B cell (primary cell): ENCODE measurements at regions not wholly inside any gene's neighbourhood (a gene's known extent, or its start where the extent isn't known, plus 50 kb on each side); places are given as distances from the start of the nearest gene placed in this dataset.

Experiments used
- ATAC-seq: fragments of 200-7000 bp; cut with Tn5 transposase; one replicate; pipeline ENCODE4 v1.10.0; 2021; ENCODE audit warnings: low read depth, mild to moderate bottlenecking, moderate number of reproducible peaks, moderate library complexity
- CTCF ChIA-PET: fragments of 350-600 bp; sonication (Branson Sonifier 250); formaldehyde crosslinking; loops from one replicate; lab custom pipeline; 2021; ENCODE audit warnings: antibody characterized with exemption, inconsistent platforms; lab: Charles Lee
- POLR2A ChIA-PET: fragments of 350-600 bp; sonication (Branson Sonifier 250); formaldehyde crosslinking; loops from one replicate; lab custom pipeline; 2021; ENCODE audit warnings: antibody characterized with exemption; lab: Charles Lee
- DNase-seq: peaks from one replicate; pipeline ENCODE4 v3.0.0; 2013
- H2AFZ ChIP-seq: 2 replicates; pipeline ENCODE4 v1.6.1; 2012; ENCODE audit warnings: mild to moderate bottlenecking, low read depth, low read length; ENCODE audit not compliant: insufficient read depth, poor library complexity, severe bottlenecking
- H3K27ac ChIP-seq, 2 donors: 1 replicate in 1 of 2; 2 replicates in 1 of 2; pipeline ENCODE4 v1.5.1; 2012 to 2013; ENCODE audit warnings: low read length in 2 of 2, mild to moderate bottlenecking in 2 of 2, moderate library complexity in 1 of 2
- H3K27me3 ChIP-seq, 4 experiments: fragments of 200-600 bp in 1 of 4; sonication (generic) in 1 of 4; replicated peaks in 1 of 4; 1 replicate in 2 of 4; 2 replicates in 2 of 4; pipeline versions ENCODE4 v1.6.1 to v1.7.0; 2013 to 2016; ENCODE audit warnings: low read length in 3 of 4, mild to moderate bottlenecking in 2 of 4, mixed read lengths in 1 of 4, moderate library complexity in 1 of 4; ENCODE audit not compliant: insufficient read depth in 4 of 4, control insufficient read depth in 3 of 4; ENCODE audit errors: control extremely low read depth in 1 of 4
- H3K36me3 ChIP-seq, 2 experiments: replicated peaks in 1 of 2; 1 replicate in 1 of 2; 2 replicates in 1 of 2; pipeline versions ENCODE4 v1.6.1 to v1.7.1; 2013; ENCODE audit warnings: low read length in 1 of 2; ENCODE audit not compliant: insufficient read depth in 2 of 2, control insufficient read depth in 1 of 2; ENCODE audit errors: control extremely low read depth in 1 of 2, extremely low read depth in 1 of 2
- H3K4me1 ChIP-seq, 2 donors: fragments of 200-600 bp in 1 of 2; sonication (generic) in 1 of 2; 1 replicate in 1 of 2; 2 replicates in 1 of 2; pipeline versions ENCODE4 v1.5.1 to v1.6.1; 2013 to 2017; ENCODE audit warnings: low read length in 2 of 2; ENCODE audit not compliant: control insufficient read depth in 2 of 2, insufficient read depth in 2 of 2
- H3K4me2 ChIP-seq: replicated peaks from 2 replicates; pipeline ENCODE3; 2012; ENCODE audit warnings: mild to moderate bottlenecking, low read depth, low read length; ENCODE audit not compliant: poor library complexity, severe bottlenecking
- H3K4me3 ChIP-seq, 5 experiments: fragments of 200-600 bp in 1 of 5; sonication (generic) in 1 of 5; 1 replicate in 3 of 5; 2 replicates in 2 of 5; pipeline versions ENCODE4 v1.5.1 to v1.7.0; 2011 to 2016; ENCODE audit warnings: low read length in 4 of 5, mild to moderate bottlenecking in 4 of 5, low read depth in 2 of 5, control low read depth in 1 of 5, moderate library complexity in 1 of 5; ENCODE audit not compliant: insufficient read depth in 1 of 5; ENCODE audit errors: control extremely low read depth in 1 of 5, extremely low read depth in 1 of 5
- H3K79me2 ChIP-seq: fragments of 200-600 bp; sonication (generic); one replicate; pipeline ENCODE4 v1.6.0; 2016; ENCODE audit warnings: low read length; ENCODE audit not compliant: control insufficient read depth, insufficient read depth
- H3K9ac ChIP-seq: fragments of 200-600 bp; sonication (generic); 2 replicates; pipeline ENCODE4 v1.6.1; 2017; ENCODE audit warnings: mild to moderate bottlenecking, low read length, moderate library complexity
- H3K9me3 ChIP-seq, 3 donors: one replicate each; pipeline versions ENCODE4 v1.6.1 to v1.7.1; 2013; ENCODE audit warnings: low read length in 2 of 3; ENCODE audit not compliant: control insufficient read depth in 2 of 3, insufficient read depth in 1 of 3; ENCODE audit errors: control extremely low read depth in 1 of 3
- H4K20me1 ChIP-seq: 2 replicates; pipeline ENCODE4 v1.6.0; 2012; ENCODE audit warnings: mild to moderate bottlenecking, low read length; ENCODE audit not compliant: insufficient read depth, control insufficient read depth, poor library complexity, severe bottlenecking
- H3K27ac Mint-ChIP-seq: one replicate; pipeline ENCODE4 v1.8.0; 2021; ENCODE audit warnings: mixed read lengths
- H3K27me3 Mint-ChIP-seq: one replicate; pipeline ENCODE4 v1.8.0; 2021; ENCODE audit warnings: mixed read lengths
- H3K4me1 Mint-ChIP-seq: one replicate; pipeline ENCODE4 v1.8.0; 2021; ENCODE audit warnings: mixed read lengths
- H3K4me3 Mint-ChIP-seq: one replicate; pipeline ENCODE4 v1.8.0; 2021; ENCODE audit warnings: mixed read lengths
- H3K9me3 Mint-ChIP-seq: one replicate; pipeline ENCODE4 v1.8.0; 2022; ENCODE audit warnings: mixed read lengths; ENCODE audit not compliant: insufficient read depth
- EZH2 ChIP-seq: IDR thresholded peaks from 2 replicates; pipeline ENCODE4 v1.6.1; 2012; ENCODE audit warnings: borderline replicate concordance, low read depth, mild to moderate bottlenecking, moderate library complexity, low read length; ENCODE audit not compliant: insufficient read depth, poor library complexity, severe bottlenecking
- WGBS: methylation state at CpG from one replicate; pipeline ENCODE4 v1.1.5; 2013; ENCODE audit warnings: missing lambda C conversion rate; ENCODE audit not compliant: insufficient coverage; 5-methylcytosine and 5-hydroxymethylcytosine counted together
- intact Hi-C: fragments of 100-400 bp; cut with micrococcal nuclease; formaldehyde crosslinking; loops from one replicate; pipeline ENCODE4 v1.10.0; 2022
- TF ChIP-seq, protein P1 (sequence below): fragments of 200-600 bp; IDR thresholded peaks from one replicate; pipeline ENCODE4 v1.8.0; 2022; ENCODE audit warnings: antibody characterized with exemption, mild to moderate bottlenecking

DNA sequence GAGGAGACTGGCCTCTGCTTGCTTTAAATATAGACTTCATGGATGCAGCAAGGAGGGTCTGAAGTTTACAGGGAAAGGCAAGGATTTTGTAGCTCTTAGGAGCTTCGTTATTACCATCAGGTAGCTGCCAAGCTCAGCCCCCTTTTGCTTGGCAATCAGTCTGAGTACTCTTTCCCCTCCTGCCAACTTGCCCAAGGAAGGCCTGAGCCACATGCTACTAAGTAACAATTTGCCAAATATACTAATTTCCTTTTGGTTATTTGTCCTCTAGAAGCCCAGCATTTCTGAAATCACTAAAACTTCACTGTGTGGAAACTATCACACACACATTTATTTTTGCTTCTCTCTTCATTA, 85.5 kb upstream of the ITPRID2 start:
- ChIA-PET POLR2A (no interaction called here), CTCF (no interaction called here)
- no peak overlapping the region for H3K4me2 ChIP-seq
- no peaks in the 10 kb centered on the region for H3K79me2 ChIP-seq
- no peaks in the 10 kb centered on the region for H3K9me3 ChIP-seq
- H3K27me3 ChIP-seq = no peaks in the 10 kb centered on the region
- no peak for TF ChIP-seq EZH2
- TF ChIP-seq, protein P1, sequence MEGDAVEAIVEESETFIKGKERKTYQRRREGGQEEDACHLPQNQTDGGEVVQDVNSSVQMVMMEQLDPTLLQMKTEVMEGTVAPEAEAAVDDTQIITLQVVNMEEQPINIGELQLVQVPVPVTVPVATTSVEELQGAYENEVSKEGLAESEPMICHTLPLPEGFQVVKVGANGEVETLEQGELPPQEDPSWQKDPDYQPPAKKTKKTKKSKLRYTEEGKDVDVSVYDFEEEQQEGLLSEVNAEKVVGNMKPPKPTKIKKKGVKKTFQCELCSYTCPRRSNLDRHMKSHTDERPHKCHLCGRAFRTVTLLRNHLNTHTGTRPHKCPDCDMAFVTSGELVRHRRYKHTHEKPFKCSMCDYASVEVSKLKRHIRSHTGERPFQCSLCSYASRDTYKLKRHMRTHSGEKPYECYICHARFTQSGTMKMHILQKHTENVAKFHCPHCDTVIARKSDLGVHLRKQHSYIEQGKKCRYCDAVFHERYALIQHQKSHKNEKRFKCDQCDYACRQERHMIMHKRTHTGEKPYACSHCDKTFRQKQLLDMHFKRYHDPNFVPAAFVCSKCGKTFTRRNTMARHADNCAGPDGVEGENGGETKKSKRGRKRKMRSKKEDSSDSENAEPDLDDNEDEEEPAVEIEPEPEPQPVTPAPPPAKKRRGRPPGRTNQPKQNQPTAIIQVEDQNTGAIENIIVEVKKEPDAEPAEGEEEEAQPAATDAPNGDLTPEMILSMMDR = no peak
- no peak overlapping the region for H2AFZ ChIP-seq
- peaks cover 19% of the 10 kb centered on the region for H3K27me3 Mint-ChIP-seq
- no peak overlapping the region for H3K27ac ChIP-seq
- no peaks in the 10 kb centered on the region for H3K9me3 Mint-ChIP-seq
- H3K4me1 ChIP-seq = no peaks in the 10 kb centered on the region
- H3K9ac ChIP-seq = no peak overlapping the region
- no peak overlapping the region for H3K4me3 Mint-ChIP-seq
- no peaks in the 10 kb centered on the region for H4K20me1 ChIP-seq
- H3K27ac Mint-ChIP-seq = no peak overlapping the region
- peaks cover 6% of the 10 kb centered on the region for H3K4me1 Mint-ChIP-seq
- DNase-seq (no peak), ATAC-seq (no peak)
- WGBS = 67% methylated on average over 1 of the region's 1 CpG
- H3K36me3 ChIP-seq = no peaks in the 10 kb centered on the region
- no peak overlapping the region for H3K4me3 ChIP-seq
- intact Hi-C loops = no loop called here

DNA sequence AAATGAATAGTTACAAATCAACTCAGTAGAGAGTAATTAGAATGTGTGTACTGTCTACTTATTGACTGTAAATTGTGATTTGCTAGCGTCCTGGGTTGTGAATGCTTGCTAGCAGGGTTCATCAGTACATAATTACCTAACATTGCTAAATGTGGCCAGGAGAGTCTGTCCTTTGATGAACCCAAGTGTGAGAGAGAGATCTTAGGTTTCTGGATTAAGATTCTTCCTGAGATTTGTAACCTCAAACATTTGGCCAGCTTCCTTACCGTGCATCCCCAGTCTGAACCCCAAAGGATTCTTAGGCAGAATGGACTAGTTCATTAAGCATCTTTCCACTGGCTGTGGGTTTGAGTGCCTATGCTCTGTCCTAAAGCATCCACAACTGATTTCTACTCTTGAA, 84.0 kb upstream of the ITPRID2 start:
- Mint-ChIP-seq H3K9me3 (no peaks in the 10 kb centered on the region), H3K4me1 (peaks cover 6% of the 10 kb centered on the region), H3K27ac (no peak overlapping the region), H3K27me3 (peaks cover 18% of the 10 kb centered on the region), H3K4me3 (no peak overlapping the region)
- POLR2A ChIA-PET = no interaction called here
- DNase-seq = no peak
- Histone ChIP-seq H3K79me2 (no peaks in the 10 kb centered on the region), H3K4me1 (no peaks in the 10 kb centered on the region), H3K27ac (no peak overlapping the region), H3K4me2 (no peak overlapping the region), H3K4me3 (no peak overlapping the region), H4K20me1 (no peaks in the 10 kb centered on the region), H3K9me3 (no peaks in the 10 kb centered on the region), H3K27me3 (no peaks in the 10 kb centered on the region), H3K9ac (no peak overlapping the region), H2AFZ (no peak overlapping the region), H3K36me3 (no peaks in the 10 kb centered on the region)
- no CpG with 5 or more reads among the region's 2 CpGs for WGBS
- intact Hi-C loops = no loop called here
- no peak for ATAC-seq
- TF ChIP-seq EZH2 = no peak
- TF ChIP-seq, protein P1 = no peak
- CTCF ChIA-PET = no interaction called here
